ENCODE measurements at regions not wholly inside any gene's neighbourhood (a gene's known extent, or its start where the extent isn't known, plus 50 kb on each side); places are given as distances from the start of the nearest gene placed in this dataset.

GRCh38 chr6:144736763-144737162 is 451.6 kb downstream of the UTRN start:
- H3K4me3 ChIP-seq (ENCODE audit: low read depth, low read length), result no peak overlapping the region
- TF ChIP-seq CTCF (IDR thresholded peaks at IDR 0.05; ENCODE audit: borderline replicate concordance, insufficient read depth, low read depth, low read length), result no peak

DNA sequence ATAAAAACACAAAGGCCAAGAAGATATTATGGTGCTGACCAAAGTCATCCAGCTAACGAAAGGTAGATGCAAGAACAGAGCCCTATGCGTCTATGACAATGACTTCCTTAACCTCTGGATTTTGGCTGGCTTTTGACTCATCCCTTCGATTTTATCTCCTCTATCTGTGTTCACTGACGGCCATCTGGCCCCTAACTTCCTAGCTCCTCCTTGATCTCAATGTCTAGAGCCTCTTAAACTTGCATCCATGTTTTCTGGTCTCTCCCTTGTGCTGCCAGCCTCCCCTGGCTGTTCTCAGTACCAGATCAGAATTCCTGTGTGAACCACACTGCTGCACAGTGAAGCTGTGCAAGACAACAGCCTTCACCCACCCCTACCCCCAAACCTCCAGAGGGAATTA is 452.9 kb downstream of the UTRN start:
- no peak for TF ChIP-seq CTCF (IDR thresholded peaks at IDR 0.05; ENCODE audit: borderline replicate concordance, insufficient read depth, low read depth, low read length)
- H3K4me3 ChIP-seq (ENCODE audit: low read depth, low read length), result no peak overlapping the region

DNA sequence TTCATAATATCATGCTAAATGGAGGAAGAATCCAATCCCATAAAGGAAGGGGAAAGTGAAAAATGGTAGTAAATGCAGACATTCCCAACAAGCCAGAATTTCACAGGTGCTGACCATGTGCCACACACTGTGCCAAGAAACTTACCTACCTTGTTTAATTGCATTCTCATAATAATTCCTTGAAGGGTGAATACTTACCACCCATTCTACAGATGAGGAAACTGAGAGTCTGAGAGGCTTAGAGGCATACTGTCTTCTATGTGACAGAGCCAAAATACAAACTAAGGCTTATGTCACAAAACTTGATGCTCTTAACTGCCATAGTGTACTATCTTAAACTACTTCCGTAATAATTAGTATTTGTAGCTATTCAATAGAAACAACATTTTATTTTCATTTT is 454.7 kb downstream of the UTRN start:
- no peak for TF ChIP-seq CTCF (IDR thresholded peaks at IDR 0.05; ENCODE audit: borderline replicate concordance, insufficient read depth, low read depth, low read length)
- H3K4me3 ChIP-seq (ENCODE audit: low read depth, low read length), result no peak overlapping the region

- no peak for TF ChIP-seq CTCF (IDR thresholded peaks at IDR 0.05; ENCODE audit: borderline replicate concordance, insufficient read depth, low read depth, low read length)
Observed at GRCh38 chr6:144741659-144742058, 456.5 kb downstream of the UTRN start.

GRCh38 chr6:144742779-144743178 is 457.6 kb downstream of the UTRN start:
- TF ChIP-seq CTCF (IDR thresholded peaks at IDR 0.05; ENCODE audit: borderline replicate concordance, insufficient read depth, low read depth, low read length), result no peak
- no peak overlapping the region for H3K4me3 ChIP-seq (ENCODE audit: low read depth, low read length)

More at GRCh38 chr6:144741659-144742058, 456.5 kb downstream of the UTRN start:
- no peak overlapping the region for H3K4me3 ChIP-seq (ENCODE audit: low read depth, low read length)

- no peak overlapping the region for H3K4me3 ChIP-seq (ENCODE audit: low read depth, low read length)
- TF ChIP-seq CTCF (IDR thresholded peaks at IDR 0.05; ENCODE audit: borderline replicate concordance, insufficient read depth, low read depth, low read length), result no peak
Observed at GRCh38 chr6:144744720-144745119, 459.6 kb downstream of the UTRN start.

DNA sequence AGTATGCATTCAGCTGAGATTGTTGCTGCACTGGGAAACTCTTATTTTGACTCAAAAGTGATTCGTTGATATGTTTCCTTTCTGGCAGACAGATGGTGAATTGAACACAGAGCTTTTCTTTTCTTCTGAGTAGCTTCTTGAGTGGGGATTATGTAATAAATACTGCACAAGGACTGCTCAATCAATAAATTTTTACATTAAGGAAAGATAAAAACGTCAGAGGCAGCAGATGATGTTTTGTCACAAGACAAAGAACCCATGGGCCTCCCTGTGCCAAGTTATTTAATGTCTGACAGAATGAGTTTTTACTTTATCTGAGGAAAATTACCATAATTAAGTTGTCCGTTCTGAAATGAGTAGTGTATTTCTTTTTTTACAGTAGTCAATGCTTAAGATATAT is 460.3 kb downstream of the UTRN start:
- no peak overlapping the region for H3K4me3 ChIP-seq (ENCODE audit: low read depth, low read length)
- TF ChIP-seq CTCF (IDR thresholded peaks at IDR 0.05; ENCODE audit: borderline replicate concordance, insufficient read depth, low read depth, low read length), result no peak
